GM23338 (cell line): ENCODE measurements at regions not wholly inside any gene's neighbourhood (a gene's known extent, or its start where the extent isn't known, plus 50 kb on each side); places are given as distances from the start of the nearest gene placed in this dataset.

Experiments used
- ATAC-seq: fragments of 200-7000 bp; cut with Tn5 transposase; 3 replicates; pipeline ENCODE4 v1.9.1; 2020
- DNase-seq: peaks from one replicate; pipeline ENCODE4 v3.0.0-alpha.2; 2015; ENCODE audit warnings: low spot score
- H2AFZ ChIP-seq: fragments of 200-600 bp; sonication (generic); 2 replicates; pipeline ENCODE4 v1.8.0; 2016; ENCODE audit warnings: antibody characterized with exemption, mild to moderate bottlenecking, moderate library complexity
- H3F3A ChIP-seq: fragments of 200-600 bp; sonication (generic); replicated peaks from 2 replicates; pipeline ENCODE4 v1.8.0; 2017; ENCODE audit warnings: antibody characterized with exemption, mixed run types, low read depth
- H3K27ac ChIP-seq: fragments of 200-600 bp; sonication (generic); 2 replicates; pipeline ENCODE4 v1.6.1; 2016; ENCODE audit warnings: low read depth
- H3K27me3 ChIP-seq: fragments of 200-600 bp; sonication (generic); 2 replicates; pipeline ENCODE4 v1.8.0; 2016; ENCODE audit warnings: mild to moderate bottlenecking, mixed run types, moderate library complexity; ENCODE audit not compliant: insufficient read depth
- H3K36me3 ChIP-seq: fragments of 200-600 bp; sonication (generic); 2 replicates; pipeline ENCODE4 v1.8.0; 2016; ENCODE audit warnings: mild to moderate bottlenecking; ENCODE audit not compliant: insufficient read depth
- H3K4me1 ChIP-seq: fragments of 200-600 bp; sonication (generic); 2 replicates; pipeline ENCODE4 v1.8.0; 2016; ENCODE audit warnings: mild to moderate bottlenecking, moderate library complexity; ENCODE audit not compliant: insufficient read depth
- H3K4me2 ChIP-seq: fragments of 200-600 bp; sonication (generic); 2 replicates; pipeline ENCODE4 v1.7.1; 2017; ENCODE audit warnings: mixed run types
- H3K4me3 ChIP-seq: fragments of 200-600 bp; sonication (generic); 2 replicates; pipeline ENCODE4 v1.6.1; 2016; ENCODE audit warnings: mixed run types
- H3K79me2 ChIP-seq: fragments of 200-600 bp; sonication (generic); replicated peaks from 2 replicates; pipeline ENCODE4 v1.8.0; 2017; ENCODE audit warnings: mild to moderate bottlenecking; ENCODE audit not compliant: insufficient read depth
- H3K9me2 ChIP-seq: fragments of 200-600 bp; sonication (generic); 2 replicates; pipeline ENCODE4 v1.8.0; 2017; ENCODE audit not compliant: insufficient read depth
- H4K20me1 ChIP-seq: fragments of 200-600 bp; sonication (generic); replicated peaks from 2 replicates; pipeline ENCODE4 v1.8.0; 2017; ENCODE audit warnings: mild to moderate bottlenecking; ENCODE audit not compliant: insufficient read depth
- H3K27ac Mint-ChIP-seq: 2 replicates; pipeline ENCODE4 v1.8.0; 2020; ENCODE audit warnings: inconsistent platforms, mild to moderate bottlenecking, moderate library complexity, mixed read lengths
- H3K27me3 Mint-ChIP-seq: 3 replicates; pipeline ENCODE4 v1.8.0; 2022; ENCODE audit warnings: low read depth, mild to moderate bottlenecking, moderate library complexity, mixed read lengths, inconsistent platforms; ENCODE audit not compliant: insufficient read depth, poor library complexity
- H3K36me3 Mint-ChIP-seq: 3 replicates; pipeline ENCODE4 v1.8.0; 2021; ENCODE audit warnings: low read depth, mild to moderate bottlenecking, inconsistent platforms, moderate library complexity, mixed read lengths
- H3K4me1 Mint-ChIP-seq: 3 replicates; pipeline ENCODE4 v1.8.0; 2020; ENCODE audit warnings: mild to moderate bottlenecking, inconsistent platforms, mixed read lengths
- H3K4me3 Mint-ChIP-seq: 3 replicates; pipeline ENCODE4 v1.8.0; 2021; ENCODE audit warnings: moderate library complexity, mild to moderate bottlenecking, inconsistent platforms, mixed read lengths
- H3K9me3 Mint-ChIP-seq: 3 replicates; pipeline ENCODE4 v1.8.0; 2020; ENCODE audit warnings: moderate library complexity, mild to moderate bottlenecking, inconsistent platforms, mixed read lengths
- CREB1 ChIP-seq: fragments of 250-450 bp; sonication (Bioruptor Pico); IDR thresholded peaks from 2 replicates; pipeline ENCODE4 v1.5.0; 2020; ENCODE audit warnings: low read depth, mild to moderate bottlenecking, moderate library complexity
- CTCF ChIP-seq, 2 experiments: fragments of 200-600 bp in 1 of 2; sonication (generic) in 1 of 2; conservative IDR thresholded peaks; 2 replicates each; pipeline versions ENCODE4 v1.5.1 to v1.6.1; 2016 to 2017; ENCODE audit warnings: antibody characterized with exemption in 2 of 2, low read depth in 2 of 2, mild to moderate bottlenecking in 2 of 2, moderate library complexity in 1 of 2
- ETS1 ChIP-seq: IDR thresholded peaks from 2 replicates; pipeline ENCODE4 v1.6.1; 2016; ENCODE audit warnings: antibody characterized with exemption
- EZH2 ChIP-seq: fragments of 200-600 bp; sonication (generic); IDR thresholded peaks from one replicate; pipeline ENCODE4 v1.8.0; 2017; ENCODE audit warnings: antibody characterized with exemption, mild to moderate bottlenecking, low read depth; ENCODE audit not compliant: unreplicated experiment
- EZH2phosphoT487 ChIP-seq: fragments of 200-600 bp; sonication (generic); IDR thresholded peaks from one replicate; pipeline ENCODE4 v1.8.1; 2018; ENCODE audit warnings: antibody characterized with exemption; ENCODE audit not compliant: unreplicated experiment
- JUNB ChIP-seq: IDR thresholded peaks from one replicate; pipeline ENCODE4 v1.6.1; 2016; ENCODE audit warnings: antibody characterized with exemption; ENCODE audit not compliant: unreplicated experiment
- NANOG ChIP-seq: IDR thresholded peaks from 2 replicates; pipeline ENCODE4 v1.6.1; 2016; ENCODE audit warnings: antibody characterized with exemption, borderline replicate concordance
- POLR2AphosphoS5 ChIP-seq: IDR thresholded peaks from 2 replicates; pipeline ENCODE4 v1.6.1; 2016; ENCODE audit warnings: antibody characterized with exemption, low read depth
- STAT1 ChIP-seq: IDR thresholded peaks from one replicate; pipeline ENCODE4 v1.6.1; 2016; ENCODE audit warnings: antibody characterized with exemption; ENCODE audit not compliant: unreplicated experiment
- ZNF114 ChIP-seq: fragments of 250-450 bp; sonication (Bioruptor Pico); IDR thresholded peaks from 2 replicates; pipeline ENCODE4 v1.5.0; 2020; ENCODE audit warnings: mild to moderate bottlenecking, moderate library complexity
- ZNF331 ChIP-seq: fragments of 250-450 bp; sonication (Bioruptor Pico); IDR thresholded peaks from 2 replicates; pipeline ENCODE4 v1.5.0; 2020; ENCODE audit warnings: low read depth, mild to moderate bottlenecking, moderate library complexity
- ZNF462 ChIP-seq: fragments of 250-450 bp; sonication (Bioruptor Pico); IDR thresholded peaks from 2 replicates; pipeline ENCODE4 v1.5.0; 2020; ENCODE audit warnings: mild to moderate bottlenecking, moderate library complexity

GRCh38 chr1:221878134-221878533 is 136.2 kb upstream of the DUSP10 start:
- TF ChIP-seq JUNB = no peak
- TF ChIP-seq CREB1 (CRISPR knock-in tag) = no peak
- Histone ChIP-seq H3K27me3 (no peaks in the 10 kb centered on the region), H3K9me2 (0 out of 2 replicates have a peak, but pooled peaks cover 3% of the 10 kb centered on the region), H2AFZ (no peak overlapping the region), H3K4me1 (no peaks in the 10 kb centered on the region; the same call in 1 of the 2 replicates), H3K4me2 (no peak overlapping the region), H3K27ac (no peak overlapping the region), H3F3A (no peaks in the 10 kb centered on the region), H3K4me3 (no peak overlapping the region), H4K20me1 (no peaks in the 10 kb centered on the region), H3K36me3 (no peaks in the 10 kb centered on the region), H3K79me2 (no peaks in the 10 kb centered on the region)
- H3K27me3 Mint-ChIP-seq = no peaks in the 10 kb centered on the region
- H3K36me3 Mint-ChIP-seq = no peaks in the 10 kb centered on the region
- no peak overlapping the region for H3K27ac Mint-ChIP-seq
- H3K4me3 Mint-ChIP-seq = no peak overlapping the region
- DNase-seq (no peak), ATAC-seq (no peak)
- peaks cover 3% of the 10 kb centered on the region for H3K4me1 Mint-ChIP-seq
- no peaks in the 10 kb centered on the region; the same call in 2 of the 3 replicates for H3K9me3 Mint-ChIP-seq

- no peak overlapping the region for H3K4me3 ChIP-seq
- H3K27ac ChIP-seq = no peak overlapping the region
- H3K9me2 ChIP-seq = no peaks in the 10 kb centered on the region
- no peaks in the 10 kb centered on the region for H4K20me1 ChIP-seq
- no peaks in the 10 kb centered on the region for H3K27me3 ChIP-seq
- ATAC-seq (no peak), DNase-seq (no peak)
- Mint-ChIP-seq H3K36me3 (no peaks in the 10 kb centered on the region), H3K27ac (no peak overlapping the region), H3K9me3 (no peaks in the 10 kb centered on the region; the same call in 2 of the 3 replicates), H3K27me3 (no peaks in the 10 kb centered on the region), H3K4me1 (peaks cover 3% of the 10 kb centered on the region), H3K4me3 (no peak overlapping the region)
- no peaks in the 10 kb centered on the region for H3F3A ChIP-seq
- no peaks in the 10 kb centered on the region; the same call in 1 of the 2 replicates for H3K4me1 ChIP-seq
- H3K79me2 ChIP-seq = no peaks in the 10 kb centered on the region
- H3K4me2 ChIP-seq = no peak overlapping the region
- 0 out of 2 replicates have a peak, but pooled peaks cover 3% of the 10 kb centered on the region for H3K36me3 ChIP-seq
- no peak overlapping the region for H2AFZ ChIP-seq
- TF ChIP-seq ZNF462 (CRISPR knock-in tag) (no peak), CTCF (conservative IDR thresholded peaks at IDR 0.05; ENCODE audit: low read depth in 2 of 2) (no peak), ZNF114 (no peak), NANOG (no peak), ETS1 (no peak), JUNB (no peak), CREB1 (CRISPR knock-in tag) (no peak), EZH2phosphoT487 (no peak), POLR2AphosphoS5 (no peak), ZNF331 (CRISPR knock-in tag) (no peak), EZH2 (no peak), STAT1 (no peak)
These were observed 135.4 kb upstream of the DUSP10 start for GRCh38 chr1:221877311-221877710.
